H9 (cell line): ENCODE measurements at regions not wholly inside any gene's neighbourhood (a gene's known extent, or its start where the extent isn't known, plus 50 kb on each side); places are given as distances from the start of the nearest gene placed in this dataset.

Experiments
- DNase-seq: peaks from one replicate; pipeline ENCODE4 v3.0.0-alpha.2; 2017
- H2AFZ ChIP-seq: one replicate; pipeline ENCODE4 v1.6.1; 2013; ENCODE audit warnings: mild to moderate bottlenecking, low read length, control low read depth, moderate library complexity
- H2AK5ac ChIP-seq: 2 replicates; pipeline ENCODE4 v1.6.1; 2013; ENCODE audit warnings: low read length, control low read depth, mixed read lengths; ENCODE audit not compliant: insufficient read length
- H2BK120ac ChIP-seq: one replicate; pipeline ENCODE4 v1.6.1; 2013; ENCODE audit warnings: low read depth, mild to moderate bottlenecking, low read length, control low read depth, inconsistent platforms; ENCODE audit not compliant: poor library complexity, severe bottlenecking
- H2BK12ac ChIP-seq: 2 replicates; pipeline ENCODE4 v1.6.1; 2013; ENCODE audit warnings: low read length, control low read depth, mixed read lengths, low read depth; ENCODE audit not compliant: insufficient read length
- H2BK15ac ChIP-seq: 2 replicates; pipeline ENCODE4 v1.6.1; 2013; ENCODE audit warnings: low read depth, low read length, control low read depth
- H2BK20ac ChIP-seq: one replicate; pipeline ENCODE4 v1.6.1; 2013; ENCODE audit warnings: low read depth, mild to moderate bottlenecking, low read length, control low read depth, inconsistent platforms; ENCODE audit not compliant: poor library complexity, severe bottlenecking
- H2BK5ac ChIP-seq: 2 replicates; pipeline ENCODE4 v1.6.1; 2013; ENCODE audit warnings: low read length, control low read depth, mixed read lengths; ENCODE audit not compliant: insufficient read length
- H3K14ac ChIP-seq: 2 replicates; pipeline ENCODE4 v1.6.1; 2013; ENCODE audit warnings: low read length, control low read depth; ENCODE audit not compliant: insufficient read depth
- H3K18ac ChIP-seq: 2 replicates; pipeline ENCODE4 v1.6.1; 2013; ENCODE audit warnings: low read depth, mild to moderate bottlenecking, mixed read lengths, low read length, control low read depth; ENCODE audit not compliant: insufficient read length
- H3K23ac ChIP-seq: 2 replicates; pipeline ENCODE4 v1.6.1; 2013; ENCODE audit warnings: low read length, control low read depth, mixed read lengths, low read depth; ENCODE audit not compliant: insufficient read length
- H3K23me2 ChIP-seq: 2 replicates; pipeline ENCODE4 v1.6.1; 2013; ENCODE audit warnings: low read depth, mild to moderate bottlenecking, mixed read lengths, low read length, control low read depth; ENCODE audit not compliant: insufficient read length, poor library complexity, severe bottlenecking
- H3K27ac ChIP-seq: 2 replicates; pipeline ENCODE4 v1.5.1; 2013; ENCODE audit warnings: low read length, control low read depth, mixed read lengths, low read depth; ENCODE audit not compliant: insufficient read length
- H3K27me3 ChIP-seq: 2 replicates; pipeline ENCODE4 v1.6.1; 2013; ENCODE audit warnings: low read length, control low read depth, inconsistent platforms; ENCODE audit not compliant: insufficient read depth
- H3K4ac ChIP-seq: 2 replicates; pipeline ENCODE4 v1.6.1; 2013; ENCODE audit warnings: low read depth, mild to moderate bottlenecking, control low read depth, inconsistent platforms, low read length, moderate library complexity
- H3K4me1 ChIP-seq: 2 replicates; pipeline ENCODE4 v1.6.1; 2013; ENCODE audit warnings: low read length, control low read depth, inconsistent platforms; ENCODE audit not compliant: insufficient read depth
- H3K4me2 ChIP-seq: 2 replicates; pipeline ENCODE4 v1.6.1; 2013; ENCODE audit warnings: low read length, control low read depth, mixed read lengths; ENCODE audit not compliant: insufficient read length, insufficient read depth
- H3K56ac ChIP-seq: 2 replicates; pipeline ENCODE4 v1.6.1; 2013; ENCODE audit warnings: low read depth, mild to moderate bottlenecking, mixed read lengths, low read length, control low read depth; ENCODE audit not compliant: insufficient read length
- H3K79me1 ChIP-seq: 2 replicates; pipeline ENCODE4 v1.6.1; 2013; ENCODE audit warnings: low read depth, mild to moderate bottlenecking, moderate library complexity, low read length, control low read depth, inconsistent platforms; ENCODE audit not compliant: insufficient read depth, poor library complexity, severe bottlenecking
- H3K79me2 ChIP-seq: 2 replicates; pipeline ENCODE4 v1.6.1; 2013; ENCODE audit warnings: low read length, control low read depth, inconsistent platforms; ENCODE audit not compliant: insufficient read depth
- H3K9ac ChIP-seq: 2 replicates; pipeline ENCODE4 v1.6.1; 2013; ENCODE audit warnings: low read length, control low read depth, mixed read lengths; ENCODE audit not compliant: insufficient read length; ENCODE audit errors: extremely low read depth
- H3K9me3 ChIP-seq: one replicate; pipeline ENCODE4 v1.6.1; 2013; ENCODE audit warnings: low read depth, low read length, inconsistent platforms; ENCODE audit not compliant: control insufficient read depth
- H3T11ph ChIP-seq: one replicate; pipeline ENCODE4 v1.6.1; 2013; ENCODE audit warnings: mild to moderate bottlenecking, low read length, control low read depth, inconsistent platforms
- H4K20me1 ChIP-seq: one replicate; pipeline ENCODE4 v1.6.1; 2013; ENCODE audit not compliant: control insufficient read depth, insufficient read length, insufficient read depth
- H4K5ac ChIP-seq: 2 replicates; pipeline ENCODE4 v1.6.1; 2013; ENCODE audit warnings: low read depth, mild to moderate bottlenecking, mixed read lengths, low read length, control low read depth; ENCODE audit not compliant: insufficient read length
- H4K8ac ChIP-seq: replicated peaks from 2 replicates; pipeline ENCODE4 v1.6.1; 2013; ENCODE audit warnings: low read length, control low read depth, mixed read lengths, low read depth; ENCODE audit not compliant: insufficient read length
- H4K91ac ChIP-seq: 2 replicates; pipeline ENCODE4 v1.6.1; 2013; ENCODE audit warnings: low read depth, mild to moderate bottlenecking, moderate library complexity, mixed read lengths, low read length, control low read depth; ENCODE audit not compliant: insufficient read length
- H3K27ac Mint-ChIP-seq, 3 experiments: 2 replicates in 2 of 3; 3 replicates in 1 of 3; pipeline ENCODE4 v1.8.0; 2020 to 2021; ENCODE audit warnings: mixed read lengths in 3 of 3, mild to moderate bottlenecking in 1 of 3, moderate library complexity in 1 of 3
- H3K27me3 Mint-ChIP-seq: 2 replicates; pipeline ENCODE4 v1.8.0; 2021; ENCODE audit warnings: low read depth, mild to moderate bottlenecking, moderate library complexity, mixed read lengths
- H3K36me3 Mint-ChIP-seq, 3 experiments: 2 replicates in 2 of 3; 3 replicates in 1 of 3; pipeline ENCODE4 v1.8.0; 2020 to 2021; ENCODE audit warnings: low read depth in 3 of 3, mixed read lengths in 3 of 3; ENCODE audit not compliant: insufficient read depth in 1 of 3
- H3K4me1 Mint-ChIP-seq, 2 experiments: 2 replicates each; pipeline ENCODE4 v1.8.0; 2020; ENCODE audit warnings: mixed read lengths in 2 of 2
- H3K4me3 Mint-ChIP-seq, 2 experiments: 2 replicates in 1 of 2; 3 replicates in 1 of 2; pipeline ENCODE4 v1.8.0; 2020 to 2021; ENCODE audit warnings: mild to moderate bottlenecking in 2 of 2, mixed read lengths in 2 of 2, moderate library complexity in 1 of 2
- H3K9me3 Mint-ChIP-seq, 2 experiments: 2 replicates in 1 of 2; 3 replicates in 1 of 2; pipeline ENCODE4 v1.8.0; 2020; ENCODE audit warnings: mild to moderate bottlenecking in 2 of 2, mixed read lengths in 2 of 2, moderate library complexity in 1 of 2
- WGBS: extraction: QIAGEN DNeasy Blood & Tissue Kit; methylation state at CpG from one replicate; pipeline ENCODE4 v1.1.7; 2013; ENCODE audit warnings: missing lambda C conversion rate, low lambda C conversion rate, mixed read lengths; ENCODE audit not compliant: insufficient read length; ENCODE audit errors: extremely low coverage; 5-methylcytosine and 5-hydroxymethylcytosine counted together
- TF ChIP-seq, protein P1 (sequence below): fragments of 200-600 bp; sonication (generic); conservative IDR thresholded peaks from 3 replicates; pipeline ENCODE4 v1.8.0; 2021; ENCODE audit warnings: antibody characterized with exemption, mild to moderate bottlenecking

GRCh38 chr9:135338546-135338945 lies 141.0 kb upstream of the PPP1R26 start:
- Mint-ChIP-seq H3K4me3 (no peak overlapping the region), H3K27me3 (no peaks in the 10 kb centered on the region), H3K9me3 (no peaks in the 10 kb centered on the region; a peak in 1 of 5 replicates), H3K36me3 (no peaks in the 10 kb centered on the region; a peak in 1 of 7 replicates), H3K4me1 (peaks cover 31 to 42% of the 10 kb centered on the region in 2 experiments), H3K27ac (peak overlapping the region; percentile 96 to 99 (median 97); a peak in 5 of 7 replicates)
- H2BK12ac ChIP-seq, result no peak overlapping the region
- H3K56ac ChIP-seq, result no peak overlapping the region
- no peak overlapping the region for H3K4me2 ChIP-seq
- no peak overlapping the region for H4K91ac ChIP-seq
- no peak overlapping the region for H3K14ac ChIP-seq
- H3K9me3 ChIP-seq, result no peaks in the 10 kb centered on the region
- no peak overlapping the region for H2AK5ac ChIP-seq
- no peak overlapping the region for H2BK20ac ChIP-seq
- H3K18ac ChIP-seq, result no peak overlapping the region
- no peak overlapping the region for H2BK15ac ChIP-seq
- no peaks in the 10 kb centered on the region for H3K23me2 ChIP-seq
- no peaks in the 10 kb centered on the region for H3K27me3 ChIP-seq
- H3K4ac ChIP-seq, result no peak overlapping the region
- no peaks in the 10 kb centered on the region for H3K79me1 ChIP-seq
- H3K27ac ChIP-seq, result no peak overlapping the region
- H2AFZ ChIP-seq, result no peak overlapping the region
- TF ChIP-seq, protein P1, sequence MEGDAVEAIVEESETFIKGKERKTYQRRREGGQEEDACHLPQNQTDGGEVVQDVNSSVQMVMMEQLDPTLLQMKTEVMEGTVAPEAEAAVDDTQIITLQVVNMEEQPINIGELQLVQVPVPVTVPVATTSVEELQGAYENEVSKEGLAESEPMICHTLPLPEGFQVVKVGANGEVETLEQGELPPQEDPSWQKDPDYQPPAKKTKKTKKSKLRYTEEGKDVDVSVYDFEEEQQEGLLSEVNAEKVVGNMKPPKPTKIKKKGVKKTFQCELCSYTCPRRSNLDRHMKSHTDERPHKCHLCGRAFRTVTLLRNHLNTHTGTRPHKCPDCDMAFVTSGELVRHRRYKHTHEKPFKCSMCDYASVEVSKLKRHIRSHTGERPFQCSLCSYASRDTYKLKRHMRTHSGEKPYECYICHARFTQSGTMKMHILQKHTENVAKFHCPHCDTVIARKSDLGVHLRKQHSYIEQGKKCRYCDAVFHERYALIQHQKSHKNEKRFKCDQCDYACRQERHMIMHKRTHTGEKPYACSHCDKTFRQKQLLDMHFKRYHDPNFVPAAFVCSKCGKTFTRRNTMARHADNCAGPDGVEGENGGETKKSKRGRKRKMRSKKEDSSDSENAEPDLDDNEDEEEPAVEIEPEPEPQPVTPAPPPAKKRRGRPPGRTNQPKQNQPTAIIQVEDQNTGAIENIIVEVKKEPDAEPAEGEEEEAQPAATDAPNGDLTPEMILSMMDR, result no peak
- H3K4me1 ChIP-seq, result 0 out of 2 replicates have a peak, but pooled peaks cover 3% of the 10 kb centered on the region
- H2BK5ac ChIP-seq, result no peak overlapping the region
- H3K23ac ChIP-seq, result no peak overlapping the region
- H2BK120ac ChIP-seq, result no peak overlapping the region
- H4K20me1 ChIP-seq, result peaks cover 3% of the 10 kb centered on the region
- H3K9ac ChIP-seq, result no peak overlapping the region
- H4K8ac ChIP-seq, result no peak overlapping the region
- DNase-seq, result peak; percentile 24
- no peak overlapping the region for H3T11ph ChIP-seq
- no peak overlapping the region for H4K5ac ChIP-seq
- WGBS, result no CpG with 5 or more reads among the region's 14 CpGs
- no peaks in the 10 kb centered on the region for H3K79me2 ChIP-seq
